ENCODE measurements at regions not wholly inside any gene's neighbourhood (a gene's known extent, or its start where the extent isn't known, plus 50 kb on each side); places are given as distances from the start of the nearest gene placed in this dataset.

DNA sequence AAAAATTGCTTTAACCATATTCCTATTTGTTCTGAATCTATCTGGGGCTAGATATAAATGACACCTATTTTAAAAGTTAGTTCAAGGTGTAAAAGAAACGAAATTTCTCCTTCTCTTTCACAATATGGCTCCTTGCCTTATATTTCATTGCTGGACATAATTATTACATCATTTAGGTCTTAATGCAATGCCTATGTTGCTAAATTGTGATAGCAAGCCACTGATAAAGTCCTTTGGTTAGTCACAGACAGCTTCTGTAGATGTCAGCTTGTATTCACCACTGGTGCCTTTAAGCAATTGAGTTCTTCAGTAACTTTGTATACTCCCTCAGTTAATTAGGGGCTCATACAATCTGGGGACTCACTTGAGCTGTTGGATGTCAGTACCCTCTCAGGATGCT is 1236.6 kb downstream of the GATA3 start:
- no peaks in the 10 kb centered on the region for H3K36me3 ChIP-seq (replicated peaks; ENCODE audit: control insufficient read depth, insufficient read depth, low read length)
- no peaks in the 10 kb centered on the region for H3K27me3 ChIP-seq (ENCODE audit: control insufficient read depth, insufficient read depth, low read length)
- DNase-seq = no peak
- H3K4me3 ChIP-seq (ENCODE audit: insufficient read depth, low read depth, low read length) = no peak overlapping the region

DNA sequence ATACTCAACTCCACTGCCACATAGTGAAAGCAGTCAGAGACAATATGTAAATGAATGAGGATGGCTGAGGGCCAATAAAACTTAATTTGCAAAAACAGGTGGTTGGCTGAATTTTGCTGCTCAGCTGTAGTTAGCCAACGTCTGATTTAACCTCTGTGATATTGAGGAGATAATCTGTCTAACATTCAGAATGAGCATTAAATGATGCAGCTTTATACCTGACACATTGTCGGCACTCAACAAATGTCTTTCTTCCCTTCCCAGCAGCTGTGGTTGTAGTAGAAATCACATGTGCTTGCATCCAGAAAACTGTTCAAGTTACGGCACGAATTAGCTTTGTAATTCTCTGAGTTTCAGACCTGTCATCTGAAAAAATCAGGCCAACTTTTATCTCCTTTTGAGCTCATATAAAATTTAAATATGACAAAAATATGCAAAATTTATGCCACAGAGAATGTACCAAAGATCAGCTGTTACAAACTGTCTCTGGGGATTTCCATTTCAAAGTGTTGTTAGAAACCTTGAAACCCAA is 1239.7 kb downstream of the GATA3 start:
- no peak for DNase-seq
- H3K36me3 ChIP-seq (replicated peaks; ENCODE audit: control insufficient read depth, insufficient read depth, low read length) = no peaks in the 10 kb centered on the region
- H3K27me3 ChIP-seq (ENCODE audit: control insufficient read depth, insufficient read depth, low read length) = no peaks in the 10 kb centered on the region
- H3K4me3 ChIP-seq (ENCODE audit: insufficient read depth, low read depth, low read length) = no peak overlapping the region

DNA sequence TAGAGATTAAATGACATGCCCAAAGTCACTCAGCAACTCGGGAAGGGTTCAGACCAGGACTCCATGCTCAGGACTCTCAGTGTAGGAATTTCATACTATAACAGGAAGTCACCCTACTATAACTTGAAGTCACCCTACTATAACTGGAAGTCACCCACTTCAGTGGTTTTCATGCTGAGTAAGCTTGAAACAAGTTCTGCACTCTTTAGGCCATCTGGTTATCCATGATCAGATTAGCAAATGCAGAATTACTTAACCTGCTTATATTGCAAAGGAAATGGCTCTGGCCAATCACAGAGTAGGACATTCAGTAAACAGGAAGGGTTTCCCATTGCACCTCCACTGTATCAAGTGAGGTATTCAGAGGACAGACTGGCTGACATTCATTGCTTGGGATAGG is 1240.4 kb downstream of the GATA3 start:
- Histone ChIP-seq H3K4me3 (ENCODE audit: insufficient read depth, low read depth, low read length) (no peak overlapping the region), H3K36me3 (replicated peaks; ENCODE audit: control insufficient read depth, insufficient read depth, low read length) (no peaks in the 10 kb centered on the region), H3K27me3 (ENCODE audit: control insufficient read depth, insufficient read depth, low read length) (no peaks in the 10 kb centered on the region)
- no peak for DNase-seq

DNA sequence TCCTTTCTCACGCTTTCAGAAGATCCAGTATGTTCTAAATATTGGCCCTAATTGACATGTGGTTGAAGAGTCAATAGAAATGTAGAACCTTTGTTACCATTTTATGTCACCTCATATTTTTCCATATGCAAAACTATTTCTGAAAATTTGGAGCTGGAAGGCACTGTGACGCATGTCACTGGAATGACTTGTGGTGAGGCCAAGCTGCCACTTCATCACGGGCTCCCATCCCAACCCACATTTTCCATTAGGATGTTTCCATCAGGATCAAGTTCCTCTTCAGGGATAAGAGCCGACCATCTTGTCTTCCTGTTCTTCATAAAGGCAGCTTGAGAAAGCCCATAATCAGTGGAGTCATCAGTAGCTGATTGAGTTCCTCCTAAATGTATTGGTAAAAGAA is 1241.7 kb downstream of the GATA3 start:
- H3K27me3 ChIP-seq (ENCODE audit: control insufficient read depth, insufficient read depth, low read length) = no peaks in the 10 kb centered on the region
- no peaks in the 10 kb centered on the region for H3K36me3 ChIP-seq (replicated peaks; ENCODE audit: control insufficient read depth, insufficient read depth, low read length)
- no peak overlapping the region for H3K4me3 ChIP-seq (ENCODE audit: insufficient read depth, low read depth, low read length)
- no peak for DNase-seq

DNA sequence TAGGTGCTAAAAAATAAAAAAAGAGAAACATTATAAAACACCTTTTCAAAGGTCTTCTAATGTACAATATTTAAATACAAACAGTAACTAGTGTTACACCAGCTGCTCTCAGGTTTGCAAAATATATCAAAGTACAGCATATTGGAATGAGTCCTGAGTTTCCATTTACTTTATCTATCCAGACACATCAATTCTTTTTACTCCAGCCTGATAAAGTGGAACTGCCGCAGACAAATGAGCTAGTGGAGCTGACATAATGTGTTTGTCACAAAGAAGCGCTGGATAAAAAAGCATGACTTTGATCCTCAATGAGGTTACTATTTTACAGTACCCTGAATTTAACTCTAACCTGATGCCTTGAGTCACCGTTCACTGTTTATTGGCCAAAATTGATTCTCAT is 1243.1 kb downstream of the GATA3 start:
- DNase-seq = no peak
- Histone ChIP-seq H3K27me3 (ENCODE audit: control insufficient read depth, insufficient read depth, low read length) (no peaks in the 10 kb centered on the region), H3K4me3 (ENCODE audit: insufficient read depth, low read depth, low read length) (no peak overlapping the region), H3K36me3 (replicated peaks; ENCODE audit: control insufficient read depth, insufficient read depth, low read length) (no peaks in the 10 kb centered on the region)

DNA sequence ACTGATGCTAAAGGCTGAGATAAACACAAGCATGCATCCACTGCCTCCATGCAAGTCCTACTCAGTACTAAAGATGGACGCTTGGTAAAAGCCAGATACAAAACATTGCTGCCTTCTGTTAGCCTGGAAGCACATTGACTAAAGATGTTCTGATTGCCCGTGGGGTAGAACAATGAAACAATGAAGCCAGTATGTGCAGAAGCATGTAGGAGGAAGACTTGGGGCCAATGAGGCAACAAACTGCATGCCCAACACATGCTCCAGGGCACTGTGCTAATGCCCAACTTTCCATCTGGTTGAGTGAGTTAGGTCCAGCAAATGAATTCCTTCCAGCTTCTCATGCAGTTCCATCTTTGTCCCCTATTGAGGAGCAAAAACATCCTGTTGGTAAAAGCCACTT is 1245.5 kb downstream of the GATA3 start:
- Histone ChIP-seq H3K4me3 (ENCODE audit: insufficient read depth, low read depth, low read length) (no peak overlapping the region), H3K36me3 (replicated peaks; ENCODE audit: control insufficient read depth, insufficient read depth, low read length) (no peaks in the 10 kb centered on the region), H3K27me3 (ENCODE audit: control insufficient read depth, insufficient read depth, low read length) (no peaks in the 10 kb centered on the region)
- no peak for DNase-seq

DNA sequence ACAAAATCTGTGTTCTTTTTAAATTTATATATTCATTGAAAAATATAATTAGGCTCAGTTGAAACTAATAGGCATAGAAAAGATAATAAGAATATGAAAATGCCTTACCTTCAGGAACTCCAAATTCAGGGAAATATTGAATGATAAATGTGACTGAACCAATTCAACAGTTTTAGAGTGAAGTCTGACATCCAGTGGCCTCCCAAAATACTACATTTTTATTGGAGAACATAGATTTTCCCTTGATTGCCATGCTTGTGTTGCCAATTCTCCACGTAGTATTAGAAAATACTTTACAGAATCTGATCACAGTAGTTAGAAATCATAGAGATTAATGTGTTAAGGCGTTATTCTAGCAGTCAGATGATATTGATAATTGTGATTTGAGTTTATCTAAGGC is 1246.7 kb downstream of the GATA3 start:
- Histone ChIP-seq H3K4me3 (ENCODE audit: insufficient read depth, low read depth, low read length) (no peak overlapping the region), H3K36me3 (replicated peaks; ENCODE audit: control insufficient read depth, insufficient read depth, low read length) (no peaks in the 10 kb centered on the region), H3K27me3 (ENCODE audit: control insufficient read depth, insufficient read depth, low read length) (no peaks in the 10 kb centered on the region)
- no peak for DNase-seq

DNA sequence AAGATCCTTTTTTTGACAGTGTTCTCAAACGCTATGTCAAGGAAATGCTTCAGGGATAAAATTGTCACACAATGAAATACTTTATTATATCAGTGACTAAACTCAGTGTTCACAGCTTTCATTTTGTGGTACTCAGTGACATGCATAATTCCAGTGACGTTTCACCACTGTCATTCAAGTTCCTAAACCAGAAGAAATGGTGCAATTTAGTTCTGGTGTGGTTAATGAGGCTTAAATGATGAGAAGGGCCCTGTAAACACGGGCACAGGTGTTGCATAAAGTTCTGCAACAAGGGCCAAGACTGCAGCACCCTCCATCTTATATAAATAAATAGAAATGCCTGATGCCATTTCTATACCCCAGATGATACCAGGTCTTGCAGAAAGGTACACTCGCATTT is 1247.1 kb downstream of the GATA3 start:
- no peaks in the 10 kb centered on the region for H3K36me3 ChIP-seq (replicated peaks; ENCODE audit: control insufficient read depth, insufficient read depth, low read length)
- no peak overlapping the region for H3K4me3 ChIP-seq (ENCODE audit: insufficient read depth, low read depth, low read length)
- no peaks in the 10 kb centered on the region for H3K27me3 ChIP-seq (ENCODE audit: control insufficient read depth, insufficient read depth, low read length)
- DNase-seq = no peak

DNA sequence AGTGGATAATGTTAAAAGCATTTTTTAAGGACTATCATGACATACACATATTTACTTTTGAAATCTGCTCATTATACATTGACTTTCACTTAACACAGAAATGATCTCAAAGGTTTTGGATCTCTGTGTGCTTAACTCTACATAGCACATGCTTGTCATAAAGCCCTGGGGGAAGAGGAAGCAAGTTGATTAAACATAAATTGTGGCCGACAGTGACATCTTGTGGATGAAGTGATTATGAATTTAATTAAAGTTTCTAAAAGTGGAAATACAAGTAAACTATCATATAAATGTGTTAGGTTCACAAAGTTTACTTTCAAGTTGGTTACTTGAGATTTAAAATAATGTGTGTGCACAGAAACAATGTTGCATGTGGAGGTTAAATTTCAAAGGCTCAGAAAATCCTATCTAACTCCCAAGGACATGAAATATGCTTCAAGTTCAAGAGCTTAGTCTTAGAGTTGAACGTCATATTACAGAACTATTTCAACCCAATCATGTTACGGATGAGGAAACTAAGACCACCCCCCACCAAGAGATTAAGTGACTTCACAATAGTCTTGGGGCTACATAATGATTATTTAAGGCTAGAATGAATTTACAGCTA is 1247.8 kb downstream of the GATA3 start:
- no peaks in the 10 kb centered on the region for H3K27me3 ChIP-seq (ENCODE audit: control insufficient read depth, insufficient read depth, low read length)
- DNase-seq = peak; percentile 5
- H3K4me3 ChIP-seq (ENCODE audit: insufficient read depth, low read depth, low read length) = no peak overlapping the region
- no peaks in the 10 kb centered on the region for H3K36me3 ChIP-seq (replicated peaks; ENCODE audit: control insufficient read depth, insufficient read depth, low read length)

DNA sequence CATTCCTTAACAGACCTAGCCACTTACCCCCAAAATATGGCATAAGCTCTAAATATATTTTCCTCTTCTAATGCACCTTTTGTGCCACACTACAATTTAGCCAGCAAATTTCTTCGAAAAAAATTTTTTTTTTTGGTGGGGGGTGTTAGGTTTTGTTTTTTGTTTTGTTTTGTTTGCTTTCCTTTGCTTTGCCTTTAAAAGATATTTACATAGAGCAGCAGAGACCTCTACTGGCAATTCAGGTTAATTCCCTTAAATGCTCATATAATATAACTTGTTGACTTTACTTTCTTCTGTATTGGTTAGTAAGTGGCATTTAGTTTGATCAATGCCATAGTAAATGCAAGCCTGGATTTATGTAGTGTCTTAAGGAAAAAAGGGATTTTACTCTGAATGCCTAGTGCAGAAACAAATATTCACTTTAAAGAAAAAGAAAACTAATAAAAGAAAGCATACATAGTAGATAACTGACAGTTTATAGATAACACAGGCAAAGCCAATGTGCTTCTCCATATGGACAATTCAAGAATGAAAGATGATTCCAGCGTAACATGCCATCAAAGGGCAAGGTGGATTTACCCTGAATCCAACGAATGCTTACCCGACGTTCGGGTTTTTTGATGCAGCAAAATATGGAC is 1250.6 kb downstream of the GATA3 start:
- no peak overlapping the region for H3K4me3 ChIP-seq (ENCODE audit: insufficient read depth, low read depth, low read length)
- DNase-seq = no peak
- H3K27me3 ChIP-seq (ENCODE audit: control insufficient read depth, insufficient read depth, low read length) = no peaks in the 10 kb centered on the region
- H3K36me3 ChIP-seq (replicated peaks; ENCODE audit: control insufficient read depth, insufficient read depth, low read length) = no peaks in the 10 kb centered on the region

DNA sequence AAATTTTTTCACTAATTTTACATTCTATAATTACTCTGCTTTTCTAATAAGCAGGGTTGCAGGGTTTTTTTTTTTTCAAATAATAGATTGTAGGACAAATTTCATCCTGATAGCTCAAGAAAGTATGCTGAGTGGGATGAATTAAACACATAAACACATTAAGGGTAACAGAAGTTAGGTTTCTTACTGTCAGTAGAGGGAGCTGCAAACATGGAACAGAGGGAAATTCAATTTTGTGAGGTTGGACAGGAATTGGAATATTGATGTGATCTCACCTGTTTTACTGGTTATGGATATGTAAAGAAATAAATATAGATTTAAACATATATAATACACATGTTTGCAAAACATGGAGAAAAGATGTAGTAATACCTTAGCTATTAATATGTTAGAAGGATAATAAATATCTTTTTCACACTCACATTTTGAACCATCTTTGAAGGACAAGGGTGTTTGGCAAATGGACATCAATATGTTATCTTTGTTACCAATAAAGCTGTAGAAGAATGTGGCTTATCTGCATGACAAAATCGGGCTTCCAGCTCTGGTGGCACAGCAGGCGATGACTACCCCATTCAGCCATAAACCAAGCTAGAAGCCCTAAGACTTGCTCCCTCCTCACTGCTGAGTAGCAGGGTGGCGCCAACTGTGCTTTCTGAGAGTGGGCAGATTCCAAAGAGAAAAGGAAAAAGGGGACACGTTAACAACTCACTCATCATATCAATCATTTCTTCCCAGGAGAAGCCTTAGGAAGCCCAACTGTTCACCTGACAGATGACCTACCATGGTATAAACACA is 1257.4 kb downstream of the GATA3 start:
- DNase-seq = no peak
- no peaks in the 10 kb centered on the region for H3K36me3 ChIP-seq (replicated peaks; ENCODE audit: control insufficient read depth, insufficient read depth, low read length)
- H3K4me3 ChIP-seq (ENCODE audit: insufficient read depth, low read depth, low read length) = no peak overlapping the region
- no peaks in the 10 kb centered on the region for H3K27me3 ChIP-seq (ENCODE audit: control insufficient read depth, insufficient read depth, low read length)

DNA sequence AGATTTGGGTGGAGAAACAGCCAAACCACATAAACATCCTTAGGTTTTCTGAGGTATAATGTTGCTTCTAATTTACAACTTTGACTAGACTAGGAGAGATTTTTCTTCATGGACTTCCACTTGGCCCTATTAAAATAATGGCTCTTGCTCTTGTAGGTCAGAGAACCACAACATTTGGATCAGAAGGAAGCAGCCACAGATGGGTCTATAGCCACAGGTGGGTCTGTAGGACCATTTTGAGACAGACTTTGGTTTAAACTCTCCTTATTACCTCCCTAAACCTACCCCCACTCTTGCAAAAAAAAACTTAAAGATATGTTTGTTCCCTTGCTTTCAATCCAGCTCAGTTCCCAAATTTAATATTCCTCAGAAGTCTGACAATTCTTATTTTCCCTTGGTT is 1260.8 kb downstream of the GATA3 start:
- H3K4me3 ChIP-seq (ENCODE audit: insufficient read depth, low read depth, low read length) = no peak overlapping the region
- no peak for DNase-seq
- H3K36me3 ChIP-seq (replicated peaks; ENCODE audit: control insufficient read depth, insufficient read depth, low read length) = no peaks in the 10 kb centered on the region
- H3K27me3 ChIP-seq (ENCODE audit: control insufficient read depth, insufficient read depth, low read length) = no peaks in the 10 kb centered on the region

DNA sequence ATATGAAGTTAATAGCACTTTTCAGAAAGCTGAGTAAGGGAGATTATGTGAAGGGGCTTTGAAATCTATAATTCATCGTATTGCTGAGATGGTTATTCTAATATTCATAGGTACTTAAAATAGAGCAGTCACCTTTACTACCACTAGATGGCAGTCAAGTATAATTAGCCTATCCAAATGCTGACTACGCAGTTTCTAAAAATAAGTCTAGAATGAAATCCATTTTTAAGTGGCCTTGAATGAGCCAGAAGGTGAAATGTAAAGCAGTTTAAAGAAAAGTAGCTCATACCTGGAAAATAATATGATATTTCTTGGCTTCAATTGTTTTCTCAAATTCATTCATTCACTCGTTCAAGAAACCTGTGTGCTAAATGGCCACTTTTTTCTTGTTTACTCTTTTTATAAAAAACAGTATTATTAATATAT is 1277.1 kb downstream of the GATA3 start:
- Histone ChIP-seq H3K36me3 (replicated peaks; ENCODE audit: control insufficient read depth, insufficient read depth, low read length) (no peaks in the 10 kb centered on the region), H3K27me3 (ENCODE audit: control insufficient read depth, insufficient read depth, low read length) (no peaks in the 10 kb centered on the region)
- peak; percentile 7 for DNase-seq

DNA sequence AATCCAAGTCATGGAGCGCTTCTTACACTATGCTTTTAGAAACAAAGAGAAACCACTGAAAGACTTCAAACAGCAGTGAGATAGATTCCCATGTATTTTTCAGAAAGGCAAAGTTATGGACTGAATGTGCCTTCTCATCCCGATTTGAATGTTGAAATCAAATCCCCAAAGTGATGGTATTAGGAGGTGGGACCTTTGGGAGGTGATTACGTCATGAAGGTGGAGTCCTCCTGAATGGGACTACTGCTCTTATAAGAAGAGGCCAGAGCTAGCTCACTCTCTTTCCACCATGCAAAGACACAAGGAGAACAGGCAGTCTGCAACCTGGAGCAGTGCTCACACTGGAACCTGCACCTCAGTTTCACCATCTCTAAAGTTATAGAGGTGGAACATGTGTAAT is 1279.8 kb downstream of the GATA3 start:
- Histone ChIP-seq H3K4me3 (ENCODE audit: insufficient read depth, low read depth, low read length) (no peak overlapping the region), H3K36me3 (replicated peaks; ENCODE audit: control insufficient read depth, insufficient read depth, low read length) (no peaks in the 10 kb centered on the region), H3K27me3 (ENCODE audit: control insufficient read depth, insufficient read depth, low read length) (no peaks in the 10 kb centered on the region)
- no peak for DNase-seq

More for the DNA sequence above, 1277.1 kb downstream of the GATA3 start:
- no peak overlapping the region for H3K4me3 ChIP-seq (ENCODE audit: insufficient read depth, low read depth, low read length)

DNA sequence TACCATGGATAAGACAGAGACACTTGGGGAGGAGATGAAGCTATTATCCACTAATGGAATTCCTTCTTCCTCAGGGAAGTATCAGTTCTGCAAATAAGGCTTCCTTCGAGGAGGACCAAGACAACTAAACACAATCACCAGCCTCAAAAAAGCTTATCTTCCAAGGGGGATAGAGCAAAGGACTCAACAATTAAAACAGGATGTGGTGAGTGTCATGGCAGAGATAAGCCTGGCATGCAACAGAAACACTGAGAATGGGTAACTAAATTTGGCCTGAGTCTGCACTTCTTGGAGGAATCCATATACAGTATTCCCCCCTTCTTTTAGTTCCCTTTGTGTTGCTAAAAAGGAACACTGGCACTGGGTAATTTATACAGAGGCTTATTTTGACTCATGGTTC is 1285.2 kb downstream of the GATA3 start:
- no peak overlapping the region for H3K4me3 ChIP-seq (ENCODE audit: insufficient read depth, low read depth, low read length)
- H3K36me3 ChIP-seq (replicated peaks; ENCODE audit: control insufficient read depth, insufficient read depth, low read length) = no peaks in the 10 kb centered on the region
- no peak for DNase-seq
- H3K27me3 ChIP-seq (ENCODE audit: control insufficient read depth, insufficient read depth, low read length) = no peaks in the 10 kb centered on the region
